Astrocyte (in vitro differentiated cells and primary cell): ENCODE measurements at regions not wholly inside any gene's neighbourhood (a gene's known extent, or its start where the extent isn't known, plus 50 kb on each side); places are given as distances from the start of the nearest gene placed in this dataset.

Source experiments
- EZH2 ChIP-seq: IDR thresholded peaks from 2 replicates; pipeline ENCODE4 v1.6.1; 2012; ENCODE audit warnings: mild to moderate bottlenecking, low read length, inconsistent platforms; ENCODE audit not compliant: insufficient read depth
- TF ChIP-seq, protein P1 (sequence below): IDR thresholded peaks from 2 replicates; pipeline ENCODE4 v1.5.1; 2011; ENCODE audit warnings: low read depth, mild to moderate bottlenecking, inconsistent platforms, low read length, moderate library complexity; ENCODE audit not compliant: insufficient read depth

DNA sequence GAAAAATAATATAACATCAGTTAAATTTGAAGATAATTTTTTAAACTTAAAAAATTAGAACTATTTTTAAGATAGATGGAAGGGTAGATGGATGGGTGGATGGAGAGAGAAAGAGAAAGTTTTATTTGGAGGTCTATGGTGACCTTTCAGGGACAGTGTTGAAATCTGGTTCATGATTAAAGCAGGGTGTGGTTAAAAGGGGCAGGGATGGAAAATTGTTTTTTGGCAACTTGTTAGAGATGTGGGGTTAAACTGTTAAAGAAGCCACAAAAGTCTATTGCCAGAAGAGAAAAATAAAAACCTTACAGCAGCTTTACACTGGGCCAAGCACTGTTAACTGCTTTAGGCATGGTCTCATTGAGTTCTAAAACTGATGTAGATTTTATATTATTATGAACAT lies 134.9 kb upstream of the GORAB start:
- TF ChIP-seq, protein P1, sequence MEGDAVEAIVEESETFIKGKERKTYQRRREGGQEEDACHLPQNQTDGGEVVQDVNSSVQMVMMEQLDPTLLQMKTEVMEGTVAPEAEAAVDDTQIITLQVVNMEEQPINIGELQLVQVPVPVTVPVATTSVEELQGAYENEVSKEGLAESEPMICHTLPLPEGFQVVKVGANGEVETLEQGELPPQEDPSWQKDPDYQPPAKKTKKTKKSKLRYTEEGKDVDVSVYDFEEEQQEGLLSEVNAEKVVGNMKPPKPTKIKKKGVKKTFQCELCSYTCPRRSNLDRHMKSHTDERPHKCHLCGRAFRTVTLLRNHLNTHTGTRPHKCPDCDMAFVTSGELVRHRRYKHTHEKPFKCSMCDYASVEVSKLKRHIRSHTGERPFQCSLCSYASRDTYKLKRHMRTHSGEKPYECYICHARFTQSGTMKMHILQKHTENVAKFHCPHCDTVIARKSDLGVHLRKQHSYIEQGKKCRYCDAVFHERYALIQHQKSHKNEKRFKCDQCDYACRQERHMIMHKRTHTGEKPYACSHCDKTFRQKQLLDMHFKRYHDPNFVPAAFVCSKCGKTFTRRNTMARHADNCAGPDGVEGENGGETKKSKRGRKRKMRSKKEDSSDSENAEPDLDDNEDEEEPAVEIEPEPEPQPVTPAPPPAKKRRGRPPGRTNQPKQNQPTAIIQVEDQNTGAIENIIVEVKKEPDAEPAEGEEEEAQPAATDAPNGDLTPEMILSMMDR = no peak
- no peak for TF ChIP-seq EZH2
